SH-SY5Y (cell line): ENCODE measurements at regions not wholly inside any gene's neighbourhood (a gene's known extent, or its start where the extent isn't known, plus 50 kb on each side); places are given as distances from the start of the nearest gene placed in this dataset.

Experiments
- GATA2 ChIP-seq: IDR thresholded peaks from 2 replicates; pipeline ENCODE4 v1.6.1; 2011; ENCODE audit warnings: mild to moderate bottlenecking, low read depth, low read length
- GATA3 ChIP-seq: IDR thresholded peaks from 2 replicates; pipeline ENCODE4 v1.6.1; 2011; ENCODE audit warnings: low read depth, mild to moderate bottlenecking, low read length, moderate library complexity

DNA sequence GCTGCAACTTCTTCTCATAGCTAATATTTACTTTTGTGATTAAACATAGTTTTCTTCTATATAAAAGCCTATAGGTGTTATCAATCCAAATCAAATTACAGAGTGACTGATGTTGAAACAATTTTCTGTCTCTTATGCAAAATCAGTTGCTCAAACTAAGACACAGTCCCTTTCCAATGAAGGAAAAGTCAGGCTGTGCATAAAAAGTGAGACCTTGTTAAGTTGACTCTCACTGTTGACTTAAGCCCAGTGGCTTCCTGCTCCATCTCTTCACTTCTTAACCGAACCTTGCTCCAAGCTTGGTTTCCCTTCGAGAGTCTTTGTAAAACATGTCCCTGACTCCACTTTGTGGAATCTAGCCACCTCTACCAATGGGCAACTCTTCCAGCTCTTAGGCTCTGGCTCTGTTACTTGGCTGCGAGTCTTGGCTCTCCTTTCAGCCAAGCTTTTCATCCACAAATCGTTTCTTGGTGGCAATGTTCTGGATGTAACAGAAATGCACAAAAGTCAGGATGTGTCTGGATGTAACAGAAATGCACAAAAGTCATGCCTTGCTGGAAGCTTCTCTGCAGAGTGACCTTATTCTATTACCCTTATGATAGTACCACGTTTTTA lies 118.9 kb downstream of the LIG4 start:
- TF ChIP-seq GATA3 (no peak), GATA2 (no peak)
